H9 (cell line): ENCODE measurements at regions not wholly inside any gene's neighbourhood (a gene's known extent, or its start where the extent isn't known, plus 50 kb on each side); places are given as distances from the start of the nearest gene placed in this dataset.

Experiments used
- DNase-seq: peaks from one replicate; pipeline ENCODE4 v3.0.0-alpha.2; 2017
- H2AFZ ChIP-seq: one replicate; pipeline ENCODE4 v1.6.1; 2013; ENCODE audit warnings: mild to moderate bottlenecking, low read length, control low read depth, moderate library complexity
- H2AK5ac ChIP-seq: 2 replicates; pipeline ENCODE4 v1.6.1; 2013; ENCODE audit warnings: low read length, control low read depth, mixed read lengths; ENCODE audit not compliant: insufficient read length
- H2BK120ac ChIP-seq: one replicate; pipeline ENCODE4 v1.6.1; 2013; ENCODE audit warnings: low read depth, mild to moderate bottlenecking, low read length, control low read depth, inconsistent platforms; ENCODE audit not compliant: poor library complexity, severe bottlenecking
- H2BK12ac ChIP-seq: 2 replicates; pipeline ENCODE4 v1.6.1; 2013; ENCODE audit warnings: low read length, control low read depth, mixed read lengths, low read depth; ENCODE audit not compliant: insufficient read length
- H2BK15ac ChIP-seq: 2 replicates; pipeline ENCODE4 v1.6.1; 2013; ENCODE audit warnings: low read depth, low read length, control low read depth
- H2BK20ac ChIP-seq: one replicate; pipeline ENCODE4 v1.6.1; 2013; ENCODE audit warnings: low read depth, mild to moderate bottlenecking, low read length, control low read depth, inconsistent platforms; ENCODE audit not compliant: poor library complexity, severe bottlenecking
- H2BK5ac ChIP-seq: 2 replicates; pipeline ENCODE4 v1.6.1; 2013; ENCODE audit warnings: low read length, control low read depth, mixed read lengths; ENCODE audit not compliant: insufficient read length
- H3K14ac ChIP-seq: 2 replicates; pipeline ENCODE4 v1.6.1; 2013; ENCODE audit warnings: low read length, control low read depth; ENCODE audit not compliant: insufficient read depth
- H3K18ac ChIP-seq: 2 replicates; pipeline ENCODE4 v1.6.1; 2013; ENCODE audit warnings: low read depth, mild to moderate bottlenecking, mixed read lengths, low read length, control low read depth; ENCODE audit not compliant: insufficient read length
- H3K23ac ChIP-seq: 2 replicates; pipeline ENCODE4 v1.6.1; 2013; ENCODE audit warnings: low read length, control low read depth, mixed read lengths, low read depth; ENCODE audit not compliant: insufficient read length
- H3K23me2 ChIP-seq: 2 replicates; pipeline ENCODE4 v1.6.1; 2013; ENCODE audit warnings: low read depth, mild to moderate bottlenecking, mixed read lengths, low read length, control low read depth; ENCODE audit not compliant: insufficient read length, poor library complexity, severe bottlenecking
- H3K27ac ChIP-seq: 2 replicates; pipeline ENCODE4 v1.5.1; 2013; ENCODE audit warnings: low read length, control low read depth, mixed read lengths, low read depth; ENCODE audit not compliant: insufficient read length
- H3K27me3 ChIP-seq: 2 replicates; pipeline ENCODE4 v1.6.1; 2013; ENCODE audit warnings: low read length, control low read depth, inconsistent platforms; ENCODE audit not compliant: insufficient read depth
- H3K4ac ChIP-seq: 2 replicates; pipeline ENCODE4 v1.6.1; 2013; ENCODE audit warnings: low read depth, mild to moderate bottlenecking, control low read depth, inconsistent platforms, low read length, moderate library complexity
- H3K4me1 ChIP-seq: 2 replicates; pipeline ENCODE4 v1.6.1; 2013; ENCODE audit warnings: low read length, control low read depth, inconsistent platforms; ENCODE audit not compliant: insufficient read depth
- H3K4me2 ChIP-seq: 2 replicates; pipeline ENCODE4 v1.6.1; 2013; ENCODE audit warnings: low read length, control low read depth, mixed read lengths; ENCODE audit not compliant: insufficient read length, insufficient read depth
- H3K56ac ChIP-seq: 2 replicates; pipeline ENCODE4 v1.6.1; 2013; ENCODE audit warnings: low read depth, mild to moderate bottlenecking, mixed read lengths, low read length, control low read depth; ENCODE audit not compliant: insufficient read length
- H3K79me1 ChIP-seq: 2 replicates; pipeline ENCODE4 v1.6.1; 2013; ENCODE audit warnings: low read depth, mild to moderate bottlenecking, moderate library complexity, low read length, control low read depth, inconsistent platforms; ENCODE audit not compliant: insufficient read depth, poor library complexity, severe bottlenecking
- H3K79me2 ChIP-seq: 2 replicates; pipeline ENCODE4 v1.6.1; 2013; ENCODE audit warnings: low read length, control low read depth, inconsistent platforms; ENCODE audit not compliant: insufficient read depth
- H3K9ac ChIP-seq: 2 replicates; pipeline ENCODE4 v1.6.1; 2013; ENCODE audit warnings: low read length, control low read depth, mixed read lengths; ENCODE audit not compliant: insufficient read length; ENCODE audit errors: extremely low read depth
- H3K9me3 ChIP-seq: one replicate; pipeline ENCODE4 v1.6.1; 2013; ENCODE audit warnings: low read depth, low read length, inconsistent platforms; ENCODE audit not compliant: control insufficient read depth
- H3T11ph ChIP-seq: one replicate; pipeline ENCODE4 v1.6.1; 2013; ENCODE audit warnings: mild to moderate bottlenecking, low read length, control low read depth, inconsistent platforms
- H4K20me1 ChIP-seq: one replicate; pipeline ENCODE4 v1.6.1; 2013; ENCODE audit not compliant: control insufficient read depth, insufficient read length, insufficient read depth
- H4K5ac ChIP-seq: 2 replicates; pipeline ENCODE4 v1.6.1; 2013; ENCODE audit warnings: low read depth, mild to moderate bottlenecking, mixed read lengths, low read length, control low read depth; ENCODE audit not compliant: insufficient read length
- H4K8ac ChIP-seq: replicated peaks from 2 replicates; pipeline ENCODE4 v1.6.1; 2013; ENCODE audit warnings: low read length, control low read depth, mixed read lengths, low read depth; ENCODE audit not compliant: insufficient read length
- H4K91ac ChIP-seq: 2 replicates; pipeline ENCODE4 v1.6.1; 2013; ENCODE audit warnings: low read depth, mild to moderate bottlenecking, moderate library complexity, mixed read lengths, low read length, control low read depth; ENCODE audit not compliant: insufficient read length
- H3K27ac Mint-ChIP-seq, 3 experiments: 2 replicates in 2 of 3; 3 replicates in 1 of 3; pipeline ENCODE4 v1.8.0; 2020 to 2021; ENCODE audit warnings: mixed read lengths in 3 of 3, mild to moderate bottlenecking in 1 of 3, moderate library complexity in 1 of 3
- H3K27me3 Mint-ChIP-seq: 2 replicates; pipeline ENCODE4 v1.8.0; 2021; ENCODE audit warnings: low read depth, mild to moderate bottlenecking, moderate library complexity, mixed read lengths
- H3K36me3 Mint-ChIP-seq, 3 experiments: 2 replicates in 2 of 3; 3 replicates in 1 of 3; pipeline ENCODE4 v1.8.0; 2020 to 2021; ENCODE audit warnings: low read depth in 3 of 3, mixed read lengths in 3 of 3; ENCODE audit not compliant: insufficient read depth in 1 of 3
- H3K4me1 Mint-ChIP-seq, 2 experiments: 2 replicates each; pipeline ENCODE4 v1.8.0; 2020; ENCODE audit warnings: mixed read lengths in 2 of 2
- H3K4me3 Mint-ChIP-seq, 2 experiments: 2 replicates in 1 of 2; 3 replicates in 1 of 2; pipeline ENCODE4 v1.8.0; 2020 to 2021; ENCODE audit warnings: mild to moderate bottlenecking in 2 of 2, mixed read lengths in 2 of 2, moderate library complexity in 1 of 2
- H3K9me3 Mint-ChIP-seq, 2 experiments: 2 replicates in 1 of 2; 3 replicates in 1 of 2; pipeline ENCODE4 v1.8.0; 2020; ENCODE audit warnings: mild to moderate bottlenecking in 2 of 2, mixed read lengths in 2 of 2, moderate library complexity in 1 of 2
- CTCF ChIP-seq: fragments of 200-600 bp; sonication (generic); conservative IDR thresholded peaks from 3 replicates; pipeline ENCODE4 v1.8.0; 2021; ENCODE audit warnings: antibody characterized with exemption, mild to moderate bottlenecking
- WGBS: extraction: QIAGEN DNeasy Blood & Tissue Kit; methylation state at CpG from one replicate; pipeline ENCODE4 v1.1.7; 2013; ENCODE audit warnings: missing lambda C conversion rate, low lambda C conversion rate, mixed read lengths; ENCODE audit not compliant: insufficient read length; ENCODE audit errors: extremely low coverage; 5-methylcytosine and 5-hydroxymethylcytosine counted together

- Mint-ChIP-seq H3K36me3 (no peaks in the 10 kb centered on the region), H3K9me3 (no peaks in the 10 kb centered on the region), H3K4me3 (no peak overlapping the region), H3K27me3 (no peaks in the 10 kb centered on the region), H3K4me1 (peaks cover 18 to 21% of the 10 kb centered on the region in 2 experiments), H3K27ac (no peak overlapping the region)
- WGBS, result no CpG with 5 or more reads among the region's 3 CpGs
- Histone ChIP-seq H3K27ac (no peak overlapping the region), H2BK5ac (no peak overlapping the region), H3K9me3 (no peaks in the 10 kb centered on the region), H3K4ac (no peak overlapping the region), H2BK20ac (no peak overlapping the region), H4K91ac (no peak overlapping the region), H3K18ac (no peak overlapping the region), H3K56ac (no peak overlapping the region), H2BK15ac (no peak overlapping the region), H2BK12ac (no peak overlapping the region), H2AK5ac (no peak overlapping the region), H2BK120ac (no peak overlapping the region), H3K23me2 (no peaks in the 10 kb centered on the region), H3K23ac (no peak overlapping the region), H4K5ac (no peak overlapping the region), H4K20me1 (no peaks in the 10 kb centered on the region), H3K4me2 (no peak overlapping the region), H3K9ac (no peak overlapping the region), H4K8ac (no peak overlapping the region), H3K79me2 (no peaks in the 10 kb centered on the region), H2AFZ (no peak overlapping the region), H3K14ac (no peak overlapping the region), H3K27me3 (no peaks in the 10 kb centered on the region), H3K4me1 (peaks cover 3% of the 10 kb centered on the region; the same call in 1 of the 2 replicates), H3K79me1 (no peaks in the 10 kb centered on the region), H3T11ph (no peak overlapping the region)
- no peak for DNase-seq
- no peak for TF ChIP-seq CTCF
These were observed 553.4 kb upstream of the EPHA7 start for GRCh38 chr6:93972791-93973190.
